Activated T-helper 1 cell treated with anti-CD3 and anti-CD28 coated beads, Interleukin-2, amount 50 U/mL, for 16 hours (primary cell): ENCODE measurements at regions not wholly inside any gene's neighbourhood (a gene's known extent, or its start where the extent isn't known, plus 50 kb on each side); places are given as distances from the start of the nearest gene placed in this dataset.

Experiments
- DNase-seq, 2 donors: peaks; one replicate each; pipeline ENCODE4 v3.0.0-alpha.2; 2020; ENCODE audit warnings: low read depth in 1 of 2, low spot score in 1 of 2

- no peak for DNase-seq
Observed at GRCh38 chr11:15724601-15725000, 609.9 kb downstream of the INSC start.

- no peak for DNase-seq
Observed at GRCh38 chr11:15725246-15725645, 610.5 kb downstream of the INSC start.

- no peak for DNase-seq
Observed at GRCh38 chr11:15726221-15726746, 611.6 kb downstream of the INSC start.

- no peak for DNase-seq
Observed at GRCh38 chr11:15726893-15727519, 612.3 kb downstream of the INSC start.

GRCh38 chr11:15727520-15727914 is 612.8 kb downstream of the INSC start:
- DNase-seq = no peak

GRCh38 chr11:15728207-15728606 is 613.5 kb downstream of the INSC start:
- no peak for DNase-seq

- no peak for DNase-seq
Observed at GRCh38 chr11:15730263-15730994, 615.7 kb downstream of the INSC start.

GRCh38 chr11:15730995-15731385 is 616.3 kb downstream of the INSC start:
- DNase-seq = no peak

GRCh38 chr11:15735706-15736105 is 620.6 kb downstream of the SOX6 start:
- DNase-seq = no peak

GRCh38 chr11:15737320-15737719 is 619.0 kb downstream of the SOX6 start:
- DNase-seq = no peak

- no peak for DNase-seq
Observed at GRCh38 chr11:15738931-15739330, 617.4 kb downstream of the SOX6 start.

- DNase-seq = no peak
Observed at GRCh38 chr11:15742626-15743519, 613.5 kb downstream of the SOX6 start.

GRCh38 chr11:15744693-15745092 is 611.7 kb downstream of the SOX6 start:
- DNase-seq = no peak

GRCh38 chr11:15745266-15745665 is 611.1 kb downstream of the SOX6 start:
- no peak for DNase-seq

GRCh38 chr11:15747671-15748070 is 608.7 kb downstream of the SOX6 start:
- no peak for DNase-seq

- no peak for DNase-seq
Observed at GRCh38 chr11:15748132-15748531, 608.2 kb downstream of the SOX6 start.

- DNase-seq = no peak
Observed at GRCh38 chr11:15748741-15749140, 607.6 kb downstream of the SOX6 start.

GRCh38 chr11:15750535-15751308 is 605.6 kb downstream of the SOX6 start:
- no peak for DNase-seq

GRCh38 chr11:15754221-15754620 is 602.1 kb downstream of the SOX6 start:
- no peak for DNase-seq

GRCh38 chr11:15757048-15757698 is 599.2 kb downstream of the SOX6 start:
- DNase-seq = no peak
